Choroid plexus epithelial cell (primary cell): ENCODE measurements at regions not wholly inside any gene's neighbourhood (a gene's known extent, or its start where the extent isn't known, plus 50 kb on each side); places are given as distances from the start of the nearest gene placed in this dataset.

Source experiments
- DNase-seq: peaks from one replicate; pipeline ENCODE4 v3.0.0-alpha.2; 2010; ENCODE audit warnings: low read depth
- H3K4me3 ChIP-seq: 2 replicates; pipeline ENCODE4 v1.5.1; 2011; ENCODE audit warnings: low read depth, mild to moderate bottlenecking, control low read depth, low read length, moderate library complexity
- CTCF ChIP-seq: conservative IDR thresholded peaks from 2 replicates; pipeline ENCODE4 v1.5.1; 2011; ENCODE audit warnings: low read depth, mild to moderate bottlenecking, control low read depth, inconsistent platforms, low read length, moderate library complexity

- no peak overlapping the region for H3K4me3 ChIP-seq
- peak; percentile 78 for DNase-seq
- TF ChIP-seq CTCF = no peak
These were observed 199.5 kb upstream of the DIPK2B start for GRCh38 chrX:45400027-45400779.

GRCh38 chrX:45385757-45386156 is 185.1 kb upstream of the DIPK2B start:
- DNase-seq = peak; percentile 2
- no peak overlapping the region for H3K4me3 ChIP-seq
- no peak for TF ChIP-seq CTCF

- no peak overlapping the region for H3K4me3 ChIP-seq
- DNase-seq = no peak
- no peak for TF ChIP-seq CTCF
These were observed 181.2 kb upstream of the DIPK2B start for GRCh38 chrX:45381841-45382240.

DNA sequence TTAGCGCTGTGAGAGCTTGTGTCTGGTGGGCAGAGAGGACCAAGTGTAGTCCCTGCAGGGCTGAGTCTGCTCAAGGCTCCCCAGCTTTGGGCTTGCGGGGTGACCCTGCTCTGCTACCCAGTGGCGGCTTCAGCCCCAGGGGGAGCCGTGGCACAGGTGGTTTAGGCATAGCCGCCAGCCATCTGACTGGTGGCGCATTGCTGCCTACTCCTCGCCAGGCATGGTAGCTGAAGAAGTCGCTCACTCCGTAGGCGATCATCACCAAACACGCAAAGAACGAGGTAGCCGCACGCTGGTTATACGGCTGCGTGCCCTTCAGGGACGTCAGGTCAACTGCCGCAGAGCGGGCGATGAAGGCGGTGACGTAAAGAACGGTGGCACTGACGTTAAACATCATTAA is 180.7 kb upstream of the DIPK2B start:
- DNase-seq = no peak
- H3K4me3 ChIP-seq = no peak overlapping the region
- TF ChIP-seq CTCF = no peak

- no peak overlapping the region for H3K4me3 ChIP-seq
- no peak for TF ChIP-seq CTCF
- no peak for DNase-seq
These were observed 178.6 kb upstream of the DIPK2B start for GRCh38 chrX:45379236-45379635.

GRCh38 chrX:45372151-45372550 is 171.5 kb upstream of the DIPK2B start:
- no peak for DNase-seq
- no peak for TF ChIP-seq CTCF
- H3K4me3 ChIP-seq = no peak overlapping the region

GRCh38 chrX:45368705-45369104 is 168.0 kb upstream of the DIPK2B start:
- TF ChIP-seq CTCF = no peak
- DNase-seq = no peak
- H3K4me3 ChIP-seq = no peak overlapping the region
